Common myeloid progenitor, CD34-positive (primary cell): ENCODE measurements at regions not wholly inside any gene's neighbourhood (a gene's known extent, or its start where the extent isn't known, plus 50 kb on each side); places are given as distances from the start of the nearest gene placed in this dataset.

Source experiments
- CTCF ChIA-PET: fragments of 350-600 bp; sonication (Branson Sonifier 250); formaldehyde crosslinking; loops from one replicate; lab custom pipeline; 2021; ENCODE audit warnings: antibody characterized with exemption; lab: Charles Lee
- POLR2A ChIA-PET: fragments of 350-600 bp; sonication (Branson Sonifier 250); formaldehyde crosslinking; loops from one replicate; lab custom pipeline; 2021; ENCODE audit warnings: antibody characterized with exemption; lab: Charles Lee
- DNase-seq, 3 donors: peaks; one replicate each; pipeline versions ENCODE4 v3.0.0 to v3.0.0-alpha.2; 2013
- H3K27ac ChIP-seq, 2 experiments: 1 replicate in 1 of 2; 2 replicates in 1 of 2; pipeline ENCODE4 v1.7.0; 2013; ENCODE audit warnings: inconsistent platforms in 2 of 2, low read length in 2 of 2, mild to moderate bottlenecking in 2 of 2, low read depth in 1 of 2, moderate library complexity in 1 of 2; ENCODE audit not compliant: severe bottlenecking in 2 of 2, insufficient read depth in 1 of 2, poor library complexity in 1 of 2
- H3K27me3 ChIP-seq, 5 experiments: replicated peaks in 2 of 5; 1 replicate in 3 of 5; 2 replicates in 2 of 5; pipeline versions ENCODE4 v1.6.1 to v1.7.0; 2013; ENCODE audit warnings: low read length in 4 of 5, mild to moderate bottlenecking in 2 of 5, moderate library complexity in 2 of 5, inconsistent platforms in 1 of 5; ENCODE audit not compliant: insufficient read depth in 5 of 5, control insufficient read depth in 4 of 5
- H3K36me3 ChIP-seq, 4 experiments: 1 replicate in 2 of 4; 2 replicates in 2 of 4; pipeline versions ENCODE4 v1.6.1 to v1.7.0; 2013; ENCODE audit warnings: low read length in 3 of 4, control low read depth in 1 of 4, mild to moderate bottlenecking in 1 of 4; ENCODE audit not compliant: control insufficient read depth in 4 of 4, insufficient read depth in 4 of 4
- H3K4me1 ChIP-seq, 4 experiments: 1 replicate in 3 of 4; 2 replicates in 1 of 4; pipeline versions ENCODE4 v1.6.1 to v1.7.1; 2013; ENCODE audit warnings: low read length in 3 of 4, mild to moderate bottlenecking in 3 of 4, control low read depth in 1 of 4, inconsistent platforms in 1 of 4, moderate library complexity in 1 of 4; ENCODE audit not compliant: control insufficient read depth in 4 of 4, insufficient read depth in 4 of 4; ENCODE audit errors: control extremely low read depth in 1 of 4
- H3K4me3 ChIP-seq, 7 experiments: 1 replicate in 4 of 7; 2 replicates in 3 of 7; pipeline versions ENCODE4 v1.5.1 to v1.7.0; 2013; ENCODE audit warnings: mild to moderate bottlenecking in 7 of 7, low read length in 6 of 7, moderate library complexity in 6 of 7, inconsistent platforms in 2 of 7, low read depth in 2 of 7, control low read depth in 1 of 7; ENCODE audit not compliant: insufficient read depth in 4 of 7, control insufficient read depth in 1 of 7; ENCODE audit errors: extremely low read depth in 1 of 7
- H3K9me3 ChIP-seq, 5 experiments: 1 replicate in 4 of 5; 2 replicates in 1 of 5; pipeline versions ENCODE4 v1.6.1 to v1.7.1; 2013; ENCODE audit warnings: low read length in 4 of 5, mild to moderate bottlenecking in 2 of 5, inconsistent platforms in 1 of 5, low read depth in 1 of 5, moderate library complexity in 1 of 5; ENCODE audit not compliant: control insufficient read depth in 4 of 5, insufficient read depth in 2 of 5; ENCODE audit errors: control extremely low read depth in 1 of 5
- WGBS: methylation state at CpG from one replicate; pipeline ENCODE4 v1.1.5; 2013; ENCODE audit not compliant: insufficient coverage; 5-methylcytosine and 5-hydroxymethylcytosine counted together

DNA sequence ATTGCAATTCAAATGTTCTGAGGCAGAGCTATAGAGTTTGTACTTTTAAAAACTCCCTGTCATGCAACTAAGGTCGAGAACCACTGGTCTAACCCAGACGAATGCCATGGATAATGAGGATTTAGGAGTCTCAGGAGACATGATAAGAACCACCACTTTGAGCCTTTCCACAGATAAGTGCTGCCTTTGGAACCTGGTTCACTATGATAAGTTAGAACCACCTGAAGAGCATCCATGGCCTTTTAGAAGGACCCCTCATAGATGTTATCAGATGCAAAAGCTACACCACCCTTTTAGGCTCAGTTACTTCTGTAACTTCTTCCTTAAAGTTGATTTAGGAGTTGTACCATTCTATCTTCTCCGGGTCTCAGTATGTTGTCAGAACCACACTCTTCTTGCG, 350.6 kb upstream of the CCL2 start:
- WGBS = 100% methylated on average over 3 of the region's 4 CpGs
- Histone ChIP-seq H3K36me3 (no peaks in the 10 kb centered on the region), H3K4me1 (peaks cover 0 to 6% (median 2%) of the 10 kb centered on the region in 4 experiments), H3K27me3 (peaks cover 0 to 4% (median 0%) of the 10 kb centered on the region in 5 experiments), H3K9me3 (no peaks in the 10 kb centered on the region), H3K27ac (no peak overlapping the region), H3K4me3 (no peak overlapping the region)
- CTCF ChIA-PET = no interaction called here
- no peak for DNase-seq
- POLR2A ChIA-PET = no interaction called here

DNA sequence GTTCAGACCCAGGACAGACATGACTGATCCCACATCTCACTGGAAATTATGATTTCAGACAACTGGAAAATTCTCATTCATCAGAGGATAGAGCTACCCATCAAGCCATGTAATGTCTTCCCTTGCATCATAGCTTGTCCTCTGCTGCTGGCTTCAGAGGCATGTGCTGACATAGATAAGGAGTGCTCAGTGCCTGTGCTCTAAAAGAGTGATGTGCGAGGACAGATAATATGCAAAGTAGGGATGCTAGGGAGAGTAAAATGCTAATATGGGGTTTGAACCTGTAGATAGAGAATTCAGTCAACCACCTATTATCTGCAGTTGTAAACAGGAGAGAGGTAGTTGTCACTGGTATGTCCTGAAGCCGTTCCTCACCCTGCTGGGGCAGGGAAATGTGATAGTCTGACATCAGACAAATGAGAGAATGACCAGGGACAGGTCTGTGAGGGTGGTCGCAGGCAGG, 349.7 kb upstream of the CCL2 start:
- POLR2A ChIA-PET = no interaction called here
- CTCF ChIA-PET = interaction anchor here (0.7 kb wide), 1 partner anchor 542 kb away, joined by 3 read pairs; no protein-coding TSS in a partner anchor
- DNase-seq = peak; percentile 17 to 75 (median 52)
- H3K36me3 ChIP-seq = no peaks in the 10 kb centered on the region
- no peaks in the 10 kb centered on the region for H3K9me3 ChIP-seq
- no peak overlapping the region for H3K4me3 ChIP-seq
- H3K4me1 ChIP-seq = peaks cover 0 to 6% (median 2%) of the 10 kb centered on the region in 4 experiments
- WGBS = 36% methylated on average over 1 of the region's 3 CpGs
- H3K27ac ChIP-seq = peak overlapping the region in 1 of 2 experiments; percentile 31
- peaks cover 0 to 4% (median 0%) of the 10 kb centered on the region in 5 experiments for H3K27me3 ChIP-seq

DNA sequence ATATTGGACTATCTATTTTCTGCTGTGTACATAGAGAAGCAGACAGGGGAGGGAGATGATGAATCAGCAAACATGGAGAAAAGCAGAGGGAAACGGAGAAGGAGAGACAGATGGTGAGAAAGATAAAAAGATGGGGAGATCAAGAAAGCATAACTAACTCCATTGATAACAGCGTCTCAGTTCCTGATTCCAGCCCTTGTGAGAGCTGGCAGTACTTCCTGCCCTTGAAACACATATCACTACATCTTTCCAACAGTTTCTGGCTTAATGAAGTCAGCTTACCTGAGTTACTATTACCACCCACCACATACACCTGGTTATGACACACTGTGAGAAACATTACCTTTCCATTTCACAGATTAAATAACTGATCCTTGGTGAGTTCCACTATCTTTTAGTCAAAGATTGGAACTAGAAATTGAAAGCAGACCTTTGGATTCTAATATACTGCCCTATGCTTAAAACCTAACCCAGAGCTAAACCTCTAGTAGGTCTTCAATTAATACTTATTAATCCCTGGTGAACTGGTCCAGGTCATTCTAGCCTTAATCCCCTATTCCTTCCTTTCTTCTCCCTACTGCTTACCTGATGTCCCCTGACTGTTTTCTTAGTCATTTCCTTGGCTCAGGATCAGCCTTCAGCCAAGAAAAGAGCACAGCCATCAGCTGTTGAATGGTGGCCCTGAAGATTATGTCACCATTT, 346.6 kb upstream of the CCL2 start:
- Histone ChIP-seq H3K36me3 (no peaks in the 10 kb centered on the region), H3K4me1 (peaks cover 0 to 6% (median 2%) of the 10 kb centered on the region in 4 experiments), H3K27ac (no peak overlapping the region), H3K4me3 (no peak overlapping the region), H3K27me3 (peaks cover 0 to 4% (median 0%) of the 10 kb centered on the region in 5 experiments), H3K9me3 (no peaks in the 10 kb centered on the region)
- CTCF ChIA-PET = interaction anchor here (1.5 kb wide), 1 partner anchor 19 kb away, joined by 3 read pairs; no protein-coding TSS in a partner anchor
- DNase-seq = peak in 2 of 3 donors; percentile 49 to 68
- WGBS = 0% methylated on average over 2 of the region's 2 CpGs
- POLR2A ChIA-PET = interaction anchor here (0.5 kb wide), 1 partner anchor 284 kb away, joined by 3 read pairs; no protein-coding TSS in a partner anchor

DNA sequence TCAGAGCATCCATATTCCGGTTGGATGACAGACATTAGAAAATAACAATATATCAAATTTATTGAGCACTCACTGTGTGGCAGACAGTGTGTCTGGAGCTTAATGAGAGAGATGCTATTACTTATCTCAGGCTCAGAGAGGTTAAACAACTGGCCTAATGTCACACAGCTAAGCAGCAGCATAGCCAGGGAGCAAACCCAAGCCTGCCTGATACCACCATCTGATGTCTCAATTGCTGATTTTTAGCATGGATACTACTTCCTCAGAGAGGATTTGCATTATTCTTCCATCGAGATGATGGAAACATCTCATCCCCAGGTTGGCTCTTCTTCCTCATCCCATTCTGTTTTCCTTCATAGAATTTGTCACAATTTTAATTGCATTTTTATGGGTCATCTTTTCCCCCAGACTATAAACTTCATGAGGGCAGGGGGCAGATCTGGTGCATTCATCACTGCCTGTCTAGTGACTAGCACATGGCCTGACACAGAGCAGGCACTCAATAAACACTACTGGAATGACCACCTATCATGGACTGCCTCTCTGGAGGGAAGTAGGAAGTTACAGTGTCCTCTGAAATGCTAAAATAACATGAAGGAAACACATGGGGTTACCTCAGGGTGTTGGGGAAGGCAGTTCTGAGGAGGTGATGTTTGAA, 344.8 kb upstream of the CCL2 start:
- POLR2A ChIA-PET = no interaction called here
- WGBS = 100% methylated on average over 1 of the region's 2 CpGs

DNA sequence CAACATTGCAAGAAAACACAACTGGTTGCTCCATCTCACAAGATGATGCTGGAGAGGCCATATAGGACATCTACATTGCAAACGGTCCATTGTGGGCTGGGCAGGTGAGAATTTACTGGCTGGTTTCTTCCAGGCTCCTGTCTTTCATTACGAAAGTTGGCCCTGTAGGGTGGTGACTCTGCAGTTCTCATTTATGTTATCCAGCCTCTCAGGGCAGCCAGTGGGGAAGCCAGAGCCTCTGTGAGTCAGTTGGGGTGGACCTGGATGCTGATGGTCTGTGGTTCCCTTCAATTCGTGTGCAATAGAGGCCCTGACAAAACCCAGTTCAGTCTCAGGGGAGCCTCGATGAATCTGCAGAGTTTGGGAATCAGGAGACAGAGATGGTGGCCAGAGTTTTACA, 341.0 kb upstream of the CCL2 start:
- H3K9me3 ChIP-seq = no peaks in the 10 kb centered on the region
- H3K36me3 ChIP-seq = no peaks in the 10 kb centered on the region
- WGBS = 87% methylated on average over 4 of the region's 4 CpGs
- POLR2A ChIA-PET = no interaction called here
- peaks cover 0 to 6% (median 0%) of the 10 kb centered on the region in 5 experiments for H3K27me3 ChIP-seq
- H3K4me3 ChIP-seq = no peak overlapping the region
- CTCF ChIA-PET = no interaction called here
- DNase-seq = no peak
- H3K4me1 ChIP-seq = no peaks in the 10 kb centered on the region
- H3K27ac ChIP-seq = no peak overlapping the region

More for the DNA sequence above, 344.8 kb upstream of the CCL2 start:
- CTCF ChIA-PET = interaction anchor here (1.1 kb wide), 1 partner anchor 17 kb away, joined by 3 read pairs; no protein-coding TSS in a partner anchor
- Histone ChIP-seq H3K4me1 (peaks cover 0 to 6% (median 2%) of the 10 kb centered on the region in 4 experiments), H3K36me3 (no peaks in the 10 kb centered on the region), H3K4me3 (no peak overlapping the region), H3K9me3 (no peaks in the 10 kb centered on the region), H3K27me3 (peaks cover 0 to 6% (median 0%) of the 10 kb centered on the region in 5 experiments), H3K27ac (no peak overlapping the region)
- DNase-seq = no peak

DNA sequence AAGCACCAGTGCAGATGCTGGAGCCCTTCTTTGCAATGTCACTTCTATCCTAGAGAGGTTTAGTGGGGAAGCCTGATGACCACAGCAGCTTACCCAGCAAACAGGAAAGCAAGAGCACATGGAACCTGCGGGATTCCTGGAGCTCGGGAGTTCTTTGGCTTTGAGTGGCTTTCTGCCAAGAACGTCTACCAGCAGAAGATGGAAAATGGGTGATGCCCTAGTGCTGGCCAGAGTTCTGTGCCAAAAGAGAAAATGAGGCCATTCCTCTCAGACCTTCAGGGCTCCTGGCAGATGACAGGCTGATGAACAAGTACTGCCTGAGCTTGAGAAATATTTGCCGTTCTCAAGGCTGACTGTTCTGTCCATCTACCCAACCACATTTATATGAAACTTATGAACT, 332.1 kb upstream of the CCL2 start:
- CTCF ChIA-PET = no interaction called here
- Histone ChIP-seq H3K9me3 (peaks cover 0 to 2% (median 0%) of the 10 kb centered on the region in 5 experiments), H3K4me3 (no peak overlapping the region), H3K4me1 (no peaks in the 10 kb centered on the region), H3K27me3 (peaks cover 0 to 12% (median 0%) of the 10 kb centered on the region in 5 experiments), H3K27ac (no peak overlapping the region), H3K36me3 (no peaks in the 10 kb centered on the region)
- POLR2A ChIA-PET = no interaction called here
- WGBS = 94% methylated on average over 3 of the region's 4 CpGs
- no peak for DNase-seq

DNA sequence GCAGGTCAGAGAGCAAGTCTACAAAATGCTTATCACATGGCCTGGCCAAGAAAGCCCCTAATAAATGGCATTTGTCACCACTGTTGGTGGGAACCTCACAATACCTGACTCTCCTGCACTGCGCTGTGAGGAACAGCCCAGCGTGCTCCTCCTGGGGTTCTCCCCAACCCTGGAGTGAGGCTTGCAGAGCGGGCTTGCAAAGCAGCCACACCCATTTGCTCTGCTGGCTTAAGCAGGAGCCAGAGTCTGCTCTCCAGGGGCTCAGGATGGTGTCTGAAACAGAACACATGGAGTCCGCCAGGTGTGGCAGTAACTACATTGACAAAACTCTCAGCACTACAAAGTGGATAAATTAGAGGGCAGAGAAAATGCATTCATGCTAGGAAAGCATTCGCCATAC, 331.0 kb upstream of the CCL2 start:
- WGBS = 95% methylated on average over 5 of the region's 5 CpGs
- peaks cover 0 to 12% (median 0%) of the 10 kb centered on the region in 5 experiments for H3K27me3 ChIP-seq
- CTCF ChIA-PET = no interaction called here
- no peaks in the 10 kb centered on the region for H3K4me1 ChIP-seq
- H3K36me3 ChIP-seq = no peaks in the 10 kb centered on the region
- no peak overlapping the region for H3K4me3 ChIP-seq
- no peak for DNase-seq
- POLR2A ChIA-PET = no interaction called here
- H3K27ac ChIP-seq = peak overlapping the region in 1 of 2 experiments; percentile 2
- H3K9me3 ChIP-seq = peaks cover 0 to 2% (median 0%) of the 10 kb centered on the region in 5 experiments
